HG03196 (cell line): ENCODE measurements at regions not wholly inside any gene's neighbourhood (a gene's known extent, or its start where the extent isn't known, plus 50 kb on each side); places are given as distances from the start of the nearest gene placed in this dataset.

Experiments
- ATAC-seq: cut with Tn5 transposase; IDR thresholded peaks from one replicate; pipeline ENCODE4 v1.9.1; 2021; ENCODE audit not compliant: unreplicated experiment

GRCh38 chr21:17458279-17458678, 54.6 kb upstream of the CXADR start:
- no peak for ATAC-seq

- no peak for ATAC-seq
These were observed 52.7 kb upstream of the CXADR start for GRCh38 chr21:17460094-17460493.

- no peak for ATAC-seq
These were observed 51.8 kb upstream of the CXADR start for GRCh38 chr21:17461014-17461413.

- ATAC-seq: no peak
These were observed 51.3 kb upstream of the CXADR start for GRCh38 chr21:17461582-17461981.

- ATAC-seq: no peak
These were observed 50.4 kb upstream of the CXADR start for GRCh38 chr21:17462276-17462981.
